VCaP (cell line): ENCODE measurements at regions not wholly inside any gene's neighbourhood (a gene's known extent, or its start where the extent isn't known, plus 50 kb on each side); places are given as distances from the start of the nearest gene placed in this dataset.

Experiments
- H3K27ac ChIP-seq: fragments of 450-650 bp; 2 replicates; pipeline ENCODE4 v1.5.1; 2017
- CTCF ChIP-seq: fragments of 450-650 bp; conservative IDR thresholded peaks from 2 replicates; pipeline ENCODE4 v1.5.1; 2017; ENCODE audit warnings: mild to moderate bottlenecking, moderate library complexity

- peak overlapping the region; percentile 48 for H3K27ac ChIP-seq
- no peak for TF ChIP-seq CTCF
These were observed 134.5 kb upstream of the SGO1 start for GRCh38 chr3:20320489-20320888.

GRCh38 chr3:20319551-20319950 lies 133.5 kb upstream of the SGO1 start:
- TF ChIP-seq CTCF, result no peak
- H3K27ac ChIP-seq, result peak overlapping the region; percentile 48; the same call in 1 of the 2 replicates

- H3K27ac ChIP-seq, result no peak overlapping the region
- no peak for TF ChIP-seq CTCF
These were observed 131.6 kb upstream of the SGO1 start for GRCh38 chr3:20317616-20318015.

- no peak overlapping the region for H3K27ac ChIP-seq
- no peak for TF ChIP-seq CTCF
These were observed 130.2 kb upstream of the SGO1 start for GRCh38 chr3:20316238-20316637.

- H3K27ac ChIP-seq, result no peak overlapping the region
- no peak for TF ChIP-seq CTCF
These were observed 124.6 kb upstream of the SGO1 start for GRCh38 chr3:20310629-20311028.

- TF ChIP-seq CTCF, result no peak
These were observed 121.4 kb upstream of the SGO1 start for GRCh38 chr3:20307383-20307782.

GRCh38 chr3:20305647-20306046 lies 119.6 kb upstream of the SGO1 start:
- no peak for TF ChIP-seq CTCF

More at GRCh38 chr3:20307383-20307782, 121.4 kb upstream of the SGO1 start:
- H3K27ac ChIP-seq, result no peak overlapping the region

GRCh38 chr3:20302766-20303165 lies 116.8 kb upstream of the SGO1 start:
- TF ChIP-seq CTCF, result no peak
- no peak overlapping the region for H3K27ac ChIP-seq

More at GRCh38 chr3:20305647-20306046, 119.6 kb upstream of the SGO1 start:
- no peak overlapping the region for H3K27ac ChIP-seq
